H1 (cell line): ENCODE measurements at regions not wholly inside any gene's neighbourhood (a gene's known extent, or its start where the extent isn't known, plus 50 kb on each side); places are given as distances from the start of the nearest gene placed in this dataset.
A peak's percentile ranks its signal among the peaks of the same experiment; 100 is the strongest.

Experiments used
- CEBPB ChIP-seq: IDR thresholded peaks from 2 replicates; pipeline ENCODE4 v1.6.1; 2012; ENCODE audit warnings: low read depth, low read length
- CTCF ChIP-seq, 3 experiments: IDR thresholded peaks; 1 replicate in 2 of 3; 2 replicates in 1 of 3; pipeline versions ENCODE4 v1.5.1 to v1.6.1; 2011; ENCODE audit warnings: low read length in 3 of 3, mild to moderate bottlenecking in 3 of 3, inconsistent platforms in 2 of 3, low read depth in 1 of 3, moderate library complexity in 1 of 3; ENCODE audit not compliant: insufficient read depth in 1 of 3; ENCODE audit errors: control extremely low read depth in 1 of 3

DNA sequence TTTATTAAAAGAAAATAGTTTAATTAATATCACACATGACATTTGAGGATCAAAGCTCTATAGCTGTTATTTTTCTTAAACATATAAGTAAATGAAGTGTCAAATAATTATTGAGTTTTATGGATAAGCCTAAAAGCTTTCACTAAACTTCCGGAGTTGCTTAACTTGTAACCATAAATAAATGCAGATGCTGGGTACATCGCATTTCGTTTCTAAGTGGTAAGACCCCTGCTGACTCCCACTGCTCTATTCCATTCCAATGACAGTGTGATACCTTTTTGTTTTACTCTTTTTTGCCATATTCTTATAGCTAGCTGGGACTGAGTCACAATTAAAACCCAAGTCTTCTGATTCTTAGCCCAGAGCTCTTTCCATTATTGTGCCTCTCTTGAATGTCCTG lies 411.1 kb downstream of the SOX2 start (continued):
- TF ChIP-seq CTCF (IDR thresholded peaks at IDR 0.05; ENCODE audit: control extremely low read depth in 1 of 3, insufficient read depth in 1 of 3, low read depth in 1 of 3, low read length in 3 of 3) (no peak), CEBPB (peak; percentile 64; the same call in 1 of the 2 replicates)
